Hepatocyte (in vitro differentiated cells): ENCODE measurements at regions not wholly inside any gene's neighbourhood (a gene's known extent, or its start where the extent isn't known, plus 50 kb on each side); places are given as distances from the start of the nearest gene placed in this dataset.

Source experiments
- DNase-seq: peaks from one replicate; pipeline ENCODE4 v3.0.0-alpha.2; 2016; ENCODE audit warnings: low spot score
- H2AFZ ChIP-seq: fragments of 200-600 bp; sonication (generic); 2 replicates; pipeline ENCODE4 v1.6.0; 2016; ENCODE audit warnings: antibody characterized with exemption, mild to moderate bottlenecking
- H3K27ac ChIP-seq: fragments of 200-600 bp; sonication (generic); 2 replicates; pipeline ENCODE4 v1.5.1; 2016; ENCODE audit warnings: mild to moderate bottlenecking
- H3K27me3 ChIP-seq: fragments of 200-600 bp; sonication (generic); 2 replicates; pipeline ENCODE4 v1.6.1; 2016
- H3K36me3 ChIP-seq: fragments of 200-600 bp; sonication (generic); replicated peaks from 2 replicates; pipeline ENCODE4 v1.5.1; 2016; ENCODE audit warnings: low read depth; ENCODE audit not compliant: insufficient read depth
- H3K4me1 ChIP-seq: fragments of 200-600 bp; sonication (generic); 2 replicates; pipeline ENCODE4 v1.5.1; 2016; ENCODE audit warnings: mild to moderate bottlenecking, moderate library complexity; ENCODE audit not compliant: insufficient read depth
- H3K4me2 ChIP-seq: fragments of 200-600 bp; sonication (generic); 2 replicates; pipeline ENCODE4 v1.6.0; 2016
- H3K4me3 ChIP-seq: fragments of 200-600 bp; sonication (generic); 2 replicates; pipeline ENCODE4 v1.5.1; 2016; ENCODE audit warnings: mild to moderate bottlenecking
- H3K79me2 ChIP-seq: fragments of 200-600 bp; sonication (generic); 2 replicates; pipeline ENCODE4 v1.6.0; 2017; ENCODE audit warnings: mild to moderate bottlenecking
- H3K9me2 ChIP-seq: fragments of 200-600 bp; sonication (generic); replicated peaks from 2 replicates; pipeline ENCODE4 v1.6.0; 2017; ENCODE audit warnings: mild to moderate bottlenecking; ENCODE audit not compliant: insufficient read depth
- H3K9me3 ChIP-seq: fragments of 200-600 bp; sonication (generic); 2 replicates; pipeline ENCODE4 v1.5.1; 2016; ENCODE audit warnings: low read depth, mild to moderate bottlenecking
- H4K20me1 ChIP-seq: fragments of 200-600 bp; sonication (generic); 2 replicates; pipeline ENCODE4 v1.6.0; 2016; ENCODE audit warnings: mild to moderate bottlenecking; ENCODE audit not compliant: insufficient read depth, poor library complexity, severe bottlenecking
- EZH2 ChIP-seq: fragments of 200-600 bp; sonication (generic); IDR thresholded peaks from 2 replicates; pipeline ENCODE4 v1.6.1; 2016; ENCODE audit warnings: antibody characterized with exemption, mild to moderate bottlenecking, borderline replicate concordance
- EZH2phosphoT487 ChIP-seq: fragments of 200-600 bp; sonication (generic); IDR thresholded peaks from one replicate; pipeline ENCODE4 v1.6.1; 2018; ENCODE audit warnings: antibody characterized with exemption, mild to moderate bottlenecking, low read depth, moderate library complexity; ENCODE audit not compliant: unreplicated experiment, severe bottlenecking
- WGBS: methylation state at CpG from one replicate; pipeline ENCODE4 v1.1.6; 2016; ENCODE audit warnings: low lambda C conversion rate; ENCODE audit errors: missing lambda C conversion rate; 5-methylcytosine and 5-hydroxymethylcytosine counted together
- TF ChIP-seq, protein P1 (sequence below): fragments of 200-600 bp; sonication (generic); IDR thresholded peaks from 2 replicates; pipeline ENCODE4 v1.5.1; 2016; ENCODE audit warnings: antibody characterized with exemption, mild to moderate bottlenecking; ENCODE audit not compliant: poor library complexity

GRCh38 chr17:73851091-73851490 is 206.8 kb upstream of the SDK2 start:
- H3K27ac ChIP-seq = no peak overlapping the region
- no peak for TF ChIP-seq EZH2phosphoT487
- no peak for TF ChIP-seq EZH2
- TF ChIP-seq, protein P1, sequence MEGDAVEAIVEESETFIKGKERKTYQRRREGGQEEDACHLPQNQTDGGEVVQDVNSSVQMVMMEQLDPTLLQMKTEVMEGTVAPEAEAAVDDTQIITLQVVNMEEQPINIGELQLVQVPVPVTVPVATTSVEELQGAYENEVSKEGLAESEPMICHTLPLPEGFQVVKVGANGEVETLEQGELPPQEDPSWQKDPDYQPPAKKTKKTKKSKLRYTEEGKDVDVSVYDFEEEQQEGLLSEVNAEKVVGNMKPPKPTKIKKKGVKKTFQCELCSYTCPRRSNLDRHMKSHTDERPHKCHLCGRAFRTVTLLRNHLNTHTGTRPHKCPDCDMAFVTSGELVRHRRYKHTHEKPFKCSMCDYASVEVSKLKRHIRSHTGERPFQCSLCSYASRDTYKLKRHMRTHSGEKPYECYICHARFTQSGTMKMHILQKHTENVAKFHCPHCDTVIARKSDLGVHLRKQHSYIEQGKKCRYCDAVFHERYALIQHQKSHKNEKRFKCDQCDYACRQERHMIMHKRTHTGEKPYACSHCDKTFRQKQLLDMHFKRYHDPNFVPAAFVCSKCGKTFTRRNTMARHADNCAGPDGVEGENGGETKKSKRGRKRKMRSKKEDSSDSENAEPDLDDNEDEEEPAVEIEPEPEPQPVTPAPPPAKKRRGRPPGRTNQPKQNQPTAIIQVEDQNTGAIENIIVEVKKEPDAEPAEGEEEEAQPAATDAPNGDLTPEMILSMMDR = no peak
- no peak for DNase-seq
- H3K4me3 ChIP-seq = no peak overlapping the region
- H3K79me2 ChIP-seq = no peaks in the 10 kb centered on the region
- no peaks in the 10 kb centered on the region for H3K9me2 ChIP-seq
- H3K36me3 ChIP-seq = no peaks in the 10 kb centered on the region
- no peaks in the 10 kb centered on the region for H3K27me3 ChIP-seq
- 90% methylated on average over 2 of the region's 2 CpGs for WGBS
- H2AFZ ChIP-seq = no peak overlapping the region
- no peaks in the 10 kb centered on the region for H3K9me3 ChIP-seq
- no peaks in the 10 kb centered on the region for H4K20me1 ChIP-seq
- H3K4me2 ChIP-seq = no peak overlapping the region
- H3K4me1 ChIP-seq = no peaks in the 10 kb centered on the region

GRCh38 chr17:73851921-73852320 is 207.7 kb upstream of the SDK2 start:
- no peaks in the 10 kb centered on the region for H3K36me3 ChIP-seq
- no peaks in the 10 kb centered on the region for H3K9me2 ChIP-seq
- no peak overlapping the region for H2AFZ ChIP-seq
- H4K20me1 ChIP-seq = no peaks in the 10 kb centered on the region
- TF ChIP-seq EZH2 (no peak), EZH2phosphoT487 (no peak)
- TF ChIP-seq, protein P1 = no peak
- no peaks in the 10 kb centered on the region for H3K4me1 ChIP-seq
- H3K9me3 ChIP-seq = no peaks in the 10 kb centered on the region
- WGBS = 91% methylated on average over 2 of the region's 2 CpGs
- H3K27ac ChIP-seq = no peak overlapping the region
- no peak overlapping the region for H3K4me2 ChIP-seq
- DNase-seq = no peak
- no peaks in the 10 kb centered on the region for H3K27me3 ChIP-seq
- no peak overlapping the region for H3K4me3 ChIP-seq
- no peaks in the 10 kb centered on the region for H3K79me2 ChIP-seq

- H2AFZ ChIP-seq = no peak overlapping the region
- DNase-seq = no peak
- WGBS = 88% methylated on average over 15 of the region's 15 CpGs
- TF ChIP-seq EZH2phosphoT487 = no peak
- TF ChIP-seq, protein P1 = no peak
- no peak for TF ChIP-seq EZH2
- no peaks in the 10 kb centered on the region for H3K9me3 ChIP-seq
- no peak overlapping the region for H3K4me2 ChIP-seq
- H3K4me3 ChIP-seq = no peak overlapping the region
- no peaks in the 10 kb centered on the region for H3K27me3 ChIP-seq
- H4K20me1 ChIP-seq = no peaks in the 10 kb centered on the region
- H3K9me2 ChIP-seq = no peaks in the 10 kb centered on the region
- no peak overlapping the region for H3K27ac ChIP-seq
- H3K79me2 ChIP-seq = no peaks in the 10 kb centered on the region
- no peaks in the 10 kb centered on the region for H3K4me1 ChIP-seq
- no peaks in the 10 kb centered on the region for H3K36me3 ChIP-seq
Measured at GRCh38 chr17:73855720-73856333, 211.6 kb upstream of the SDK2 start.
